Liver (tissue), 8 donors: ENCODE measurements at regions not wholly inside any gene's neighbourhood (a gene's known extent, or its start where the extent isn't known, plus 50 kb on each side); places are given as distances from the start of the nearest gene placed in this dataset.

Experiments
- DNase-seq: peaks from one replicate; pipeline ENCODE4 v3.0.0-alpha.2; 2017; ENCODE audit warnings: low spot score
- H3K27ac ChIP-seq, 2 donors: one replicate each; pipeline ENCODE4 v1.7.0; 2013; ENCODE audit warnings: inconsistent platforms in 2 of 2, low read length in 2 of 2, control low read depth in 1 of 2, low read depth in 1 of 2, mild to moderate bottlenecking in 1 of 2
- H3K27me3 ChIP-seq, 4 donors: one replicate each; pipeline versions ENCODE4 v1.6.1 to v1.7.0; 2013; ENCODE audit warnings: low read length in 3 of 4, inconsistent platforms in 1 of 4, mild to moderate bottlenecking in 1 of 4, moderate library complexity in 1 of 4; ENCODE audit not compliant: control insufficient read depth in 4 of 4, insufficient read depth in 4 of 4
- H3K36me3 ChIP-seq, 4 donors: one replicate each; pipeline versions ENCODE4 v1.6.1 to v1.7.0; 2013; ENCODE audit warnings: low read length in 3 of 4, mild to moderate bottlenecking in 3 of 4, low read depth in 1 of 4, moderate library complexity in 1 of 4; ENCODE audit not compliant: control insufficient read depth in 4 of 4, insufficient read depth in 3 of 4
- H3K4me1 ChIP-seq, 4 donors: one replicate each; pipeline versions ENCODE4 v1.6.1 to v1.7.0; 2013; ENCODE audit warnings: low read length in 3 of 4, mild to moderate bottlenecking in 3 of 4, moderate library complexity in 1 of 4; ENCODE audit not compliant: control insufficient read depth in 4 of 4, insufficient read depth in 4 of 4
- H3K4me3 ChIP-seq, 3 donors: one replicate each; pipeline versions ENCODE4 v1.6.1 to v1.7.0; 2013; ENCODE audit warnings: low read length in 3 of 3, control low read depth in 1 of 3, low read depth in 1 of 3, mild to moderate bottlenecking in 1 of 3
- H3K9ac ChIP-seq, 2 donors: one replicate each; pipeline ENCODE4 v1.7.0; 2013; ENCODE audit warnings: low read length in 2 of 2, mild to moderate bottlenecking in 2 of 2, moderate library complexity in 2 of 2, control low read depth in 1 of 2, low read depth in 1 of 2
- H3K9me3 ChIP-seq, 4 donors: one replicate each; pipeline versions ENCODE4 v1.6.1 to v1.7.0; 2013; ENCODE audit warnings: low read length in 3 of 4; ENCODE audit not compliant: control insufficient read depth in 4 of 4
- ATF3 ChIP-seq: IDR thresholded peaks from 2 replicates; pipeline ENCODE4 v1.6.1; 2016; ENCODE audit warnings: antibody characterized with exemption
- CTCF ChIP-seq: fragments of 150-350 bp; IDR thresholded peaks from 2 replicates; pipeline ENCODE4 v1.5.1; 2017; ENCODE audit warnings: improper control_type of control experiment, low read depth, low read length; ENCODE audit not compliant: missing input control
- EGR1 ChIP-seq, 2 donors: IDR thresholded peaks; 2 replicates each; pipeline ENCODE4 v1.6.1; 2016 to 2018; ENCODE audit warnings: antibody characterized with exemption in 2 of 2, low read depth in 2 of 2
- FOXA1 ChIP-seq: IDR thresholded peaks from 2 replicates; pipeline ENCODE4 v1.6.1; 2016; ENCODE audit warnings: antibody characterized with exemption
- FOXA2 ChIP-seq: IDR thresholded peaks from 2 replicates; pipeline ENCODE4 v1.6.1; 2016; ENCODE audit warnings: antibody characterized with exemption
- GABPA ChIP-seq, 2 donors: IDR thresholded peaks in 1 of 2; conservative IDR thresholded peaks in 1 of 2; 2 replicates each; pipeline ENCODE4 v1.6.1; 2016; ENCODE audit warnings: antibody characterized with exemption in 2 of 2, mild to moderate bottlenecking in 1 of 2, moderate library complexity in 1 of 2
- HNF4A ChIP-seq, 2 donors: conservative IDR thresholded peaks; 2 replicates each; pipeline ENCODE4 v1.6.1; 2016; ENCODE audit warnings: antibody characterized with exemption in 2 of 2, mild to moderate bottlenecking in 2 of 2
- HNF4G ChIP-seq: IDR thresholded peaks from 2 replicates; pipeline ENCODE4 v1.6.1; 2016; ENCODE audit warnings: antibody characterized with exemption
- JUND ChIP-seq, 2 donors: IDR thresholded peaks; 2 replicates each; pipeline ENCODE4 v1.6.1; 2016; ENCODE audit warnings: antibody characterized with exemption in 2 of 2
- NR2F2 ChIP-seq: IDR thresholded peaks from 2 replicates; pipeline ENCODE4 v1.6.1; 2016; ENCODE audit warnings: antibody characterized with exemption
- RAD21 ChIP-seq, 2 donors: IDR thresholded peaks; 2 replicates each; pipeline ENCODE4 v1.6.1; 2016; ENCODE audit warnings: antibody characterized with exemption in 2 of 2, mild to moderate bottlenecking in 2 of 2
- RXRA ChIP-seq, 2 donors: IDR thresholded peaks; 2 replicates each; pipeline ENCODE4 v1.6.1; 2017 to 2018; ENCODE audit warnings: antibody characterized with exemption in 2 of 2, mild to moderate bottlenecking in 1 of 2
- SP1 ChIP-seq: IDR thresholded peaks from 2 replicates; pipeline ENCODE4 v1.6.1; 2018; ENCODE audit warnings: antibody characterized with exemption, mild to moderate bottlenecking
- TAF1 ChIP-seq: conservative IDR thresholded peaks from 2 replicates; pipeline ENCODE4 v1.6.1; 2016; ENCODE audit warnings: antibody characterized with exemption, mild to moderate bottlenecking
- YY1 ChIP-seq: IDR thresholded peaks from 2 replicates; pipeline ENCODE4 v1.6.1; 2016; ENCODE audit warnings: antibody characterized with exemption, mild to moderate bottlenecking
- ZBTB33 ChIP-seq: IDR thresholded peaks from 2 replicates; pipeline ENCODE4 v1.6.1; 2016; ENCODE audit warnings: antibody characterized with exemption
- WGBS: extraction: QIAGEN DNeasy Blood & Tissue Kit; methylation state at CpG from one replicate; pipeline ENCODE4 v1.1.7; 2013; 5-methylcytosine and 5-hydroxymethylcytosine counted together
- TF ChIP-seq, protein P1 (sequence below): IDR thresholded peaks from 2 replicates; pipeline ENCODE4 v1.6.1; 2016; ENCODE audit warnings: antibody characterized with exemption, mild to moderate bottlenecking
- TF ChIP-seq, protein P2 (sequence below): IDR thresholded peaks from 2 replicates; pipeline ENCODE4 v1.6.1; 2016; ENCODE audit warnings: antibody characterized with exemption
- donor health status: healthy.
- donor health status: healthy.
- donor health status: healthy.
- donor health status: healthy.
- donor health status: healthy.

- Histone ChIP-seq H3K27ac (no peak overlapping the region), H3K9me3 (peaks cover 0 to 4% (median 0%) of the 10 kb centered on the region in 4 donors), H3K27me3 (no peaks in the 10 kb centered on the region), H3K4me1 (peaks cover 0 to 1% (median 0%) of the 10 kb centered on the region in 4 donors), H3K4me3 (no peak overlapping the region), H3K9ac (no peak overlapping the region), H3K36me3 (no peaks in the 10 kb centered on the region)
- TF ChIP-seq, protein P1, sequence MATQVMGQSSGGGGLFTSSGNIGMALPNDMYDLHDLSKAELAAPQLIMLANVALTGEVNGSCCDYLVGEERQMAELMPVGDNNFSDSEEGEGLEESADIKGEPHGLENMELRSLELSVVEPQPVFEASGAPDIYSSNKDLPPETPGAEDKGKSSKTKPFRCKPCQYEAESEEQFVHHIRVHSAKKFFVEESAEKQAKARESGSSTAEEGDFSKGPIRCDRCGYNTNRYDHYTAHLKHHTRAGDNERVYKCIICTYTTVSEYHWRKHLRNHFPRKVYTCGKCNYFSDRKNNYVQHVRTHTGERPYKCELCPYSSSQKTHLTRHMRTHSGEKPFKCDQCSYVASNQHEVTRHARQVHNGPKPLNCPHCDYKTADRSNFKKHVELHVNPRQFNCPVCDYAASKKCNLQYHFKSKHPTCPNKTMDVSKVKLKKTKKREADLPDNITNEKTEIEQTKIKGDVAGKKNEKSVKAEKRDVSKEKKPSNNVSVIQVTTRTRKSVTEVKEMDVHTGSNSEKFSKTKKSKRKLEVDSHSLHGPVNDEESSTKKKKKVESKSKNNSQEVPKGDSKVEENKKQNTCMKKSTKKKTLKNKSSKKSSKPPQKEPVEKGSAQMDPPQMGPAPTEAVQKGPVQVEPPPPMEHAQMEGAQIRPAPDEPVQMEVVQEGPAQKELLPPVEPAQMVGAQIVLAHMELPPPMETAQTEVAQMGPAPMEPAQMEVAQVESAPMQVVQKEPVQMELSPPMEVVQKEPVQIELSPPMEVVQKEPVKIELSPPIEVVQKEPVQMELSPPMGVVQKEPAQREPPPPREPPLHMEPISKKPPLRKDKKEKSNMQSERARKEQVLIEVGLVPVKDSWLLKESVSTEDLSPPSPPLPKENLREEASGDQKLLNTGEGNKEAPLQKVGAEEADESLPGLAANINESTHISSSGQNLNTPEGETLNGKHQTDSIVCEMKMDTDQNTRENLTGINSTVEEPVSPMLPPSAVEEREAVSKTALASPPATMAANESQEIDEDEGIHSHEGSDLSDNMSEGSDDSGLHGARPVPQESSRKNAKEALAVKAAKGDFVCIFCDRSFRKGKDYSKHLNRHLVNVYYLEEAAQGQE: no peak
- no peak for TF ChIP-seq EGR1 (IDR thresholded peaks at IDR 0.05; ENCODE audit: low read depth in 2 of 2)
- TF ChIP-seq, protein P2, sequence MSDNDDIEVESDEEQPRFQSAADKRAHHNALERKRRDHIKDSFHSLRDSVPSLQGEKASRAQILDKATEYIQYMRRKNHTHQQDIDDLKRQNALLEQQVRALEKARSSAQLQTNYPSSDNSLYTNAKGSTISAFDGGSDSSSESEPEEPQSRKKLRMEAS: no peak
- no peak for TF ChIP-seq HNF4G
- no peak for TF ChIP-seq FOXA2
- TF ChIP-seq TAF1: no peak
- TF ChIP-seq NR2F2: no peak
- no peak for TF ChIP-seq RAD21 (IDR thresholded peaks at IDR 0.05)
- no peak for TF ChIP-seq ATF3
- no peak for TF ChIP-seq YY1
- no peak for TF ChIP-seq HNF4A (conservative IDR thresholded peaks at IDR 0.05)
- no peak for TF ChIP-seq CTCF
- no peak for TF ChIP-seq GABPA (IDR thresholded peaks at IDR 0.05 in 1 of 2, conservative IDR thresholded peaks at IDR 0.05 in 1 of 2)
- no peak for TF ChIP-seq ZBTB33
- no peak for TF ChIP-seq RXRA (IDR thresholded peaks at IDR 0.05)
- TF ChIP-seq JUND (IDR thresholded peaks at IDR 0.05): no peak
- no peak for TF ChIP-seq SP1
- no peak for TF ChIP-seq FOXA1
- DNase-seq: no peak
- WGBS: 36% methylated on average over 3 of the region's 3 CpGs
Observed at GRCh38 chr5:8033261-8033660, 164.3 kb downstream of the MTRR start.
